Loucy (cell line): ENCODE measurements at regions not wholly inside any gene's neighbourhood (a gene's known extent, or its start where the extent isn't known, plus 50 kb on each side); places are given as distances from the start of the nearest gene placed in this dataset.
A peak's percentile ranks its signal among the peaks of the same experiment; 100 is the strongest.

Experiments
- H2AFZ ChIP-seq: fragments of 200-600 bp; sonication (generic); 2 replicates; pipeline ENCODE4 v1.6.0; 2016; ENCODE audit warnings: antibody characterized with exemption, mild to moderate bottlenecking, low read length, moderate library complexity
- H3F3A ChIP-seq: fragments of 200-600 bp; 2 replicates; pipeline ENCODE4 v1.6.0; 2016; ENCODE audit warnings: antibody characterized with exemption, low read depth, mild to moderate bottlenecking
- H3K27me3 ChIP-seq: fragments of 200-600 bp; sonication (generic); 2 replicates; pipeline ENCODE4 v1.6.1; 2014; ENCODE audit warnings: low read length, mild to moderate bottlenecking; ENCODE audit not compliant: insufficient read depth, poor library complexity, severe bottlenecking
- H3K36me3 ChIP-seq: fragments of 200-600 bp; sonication (generic); 2 replicates; pipeline ENCODE4 v1.6.1; 2016; ENCODE audit warnings: low read length; ENCODE audit not compliant: insufficient read depth
- H3K4me1 ChIP-seq: fragments of 200-600 bp; sonication (generic); 2 replicates; pipeline ENCODE4 v1.5.1; 2014; ENCODE audit warnings: low read length, mild to moderate bottlenecking; ENCODE audit not compliant: insufficient read depth, poor library complexity, severe bottlenecking
- H3K4me2 ChIP-seq: fragments of 200-600 bp; sonication (generic); 2 replicates; pipeline ENCODE4 v1.6.0; 2014; ENCODE audit warnings: antibody characterized with exemption, low read length, low read depth, mild to moderate bottlenecking; ENCODE audit not compliant: poor library complexity, severe bottlenecking
- H3K4me3 ChIP-seq: fragments of 200-600 bp; sonication (generic); 2 replicates; pipeline ENCODE4 v1.5.1; 2014; ENCODE audit warnings: low read length, mild to moderate bottlenecking, mixed read lengths; ENCODE audit not compliant: poor library complexity, severe bottlenecking
- H3K79me2 ChIP-seq: fragments of 200-600 bp; sonication (generic); 2 replicates; pipeline ENCODE4 v1.6.1; 2014; ENCODE audit warnings: low read length; ENCODE audit not compliant: insufficient read depth
- H3K9ac ChIP-seq: fragments of 200-600 bp; sonication (generic); 2 replicates; pipeline ENCODE4 v1.6.0; 2014; ENCODE audit warnings: mild to moderate bottlenecking, low read depth, low read length, moderate library complexity; ENCODE audit not compliant: poor library complexity, severe bottlenecking
- H3K9me2 ChIP-seq: fragments of 200-600 bp; sonication (generic); replicated peaks from 2 replicates; pipeline ENCODE4 v1.6.1; 2016; ENCODE audit warnings: low read depth, low read length, mixed read lengths
- H3K9me3 ChIP-seq: fragments of 200-600 bp; sonication (generic); 2 replicates; pipeline ENCODE4 v1.6.1; 2014; ENCODE audit warnings: mild to moderate bottlenecking, antibody characterized with exemption, low read length, low read depth; ENCODE audit not compliant: insufficient read depth
- H4K20me1 ChIP-seq: fragments of 200-600 bp; sonication (generic); 2 replicates; pipeline ENCODE4 v1.6.0; 2014; ENCODE audit warnings: antibody characterized with exemption, low read length, mild to moderate bottlenecking; ENCODE audit not compliant: insufficient read depth, poor library complexity, severe bottlenecking
- CTCF ChIP-seq: fragments of 200-600 bp; sonication (generic); conservative IDR thresholded peaks from 2 replicates; pipeline ENCODE4 v1.5.1; 2014; ENCODE audit warnings: mild to moderate bottlenecking, antibody characterized with exemption, low read length
- EZH2phosphoT487 ChIP-seq: fragments of 200-600 bp; IDR thresholded peaks from 2 replicates; pipeline ENCODE4 v1.6.1; 2018; ENCODE audit warnings: antibody characterized with exemption, mild to moderate bottlenecking, moderate library complexity, borderline replicate concordance

GRCh38 chr1:235011064-235011598 lies 117.5 kb downstream of the TOMM20 start:
- Histone ChIP-seq H3K79me2 (no peaks in the 10 kb centered on the region), H3K9me2 (no peaks in the 10 kb centered on the region), H3K4me2 (peak overlapping the region; percentile 91), H2AFZ (0 out of 2 replicates have a peak overlapping the region, but pooled peaks have one; percentile 15), H4K20me1 (no peaks in the 10 kb centered on the region), H3K27me3 (no peaks in the 10 kb centered on the region), H3K4me1 (peaks cover 56% of the 10 kb centered on the region), H3K36me3 (no peaks in the 10 kb centered on the region), H3K9me3 (0 out of 2 replicates have a peak, but pooled peaks cover 5% of the 10 kb centered on the region), H3K9ac (peak overlapping the region; percentile 79), H3F3A (peaks cover 17% of the 10 kb centered on the region), H3K4me3 (peak overlapping the region; percentile 72)
- no peak for TF ChIP-seq CTCF
- no peak for TF ChIP-seq EZH2phosphoT487

GRCh38 chr1:235009561-235010306 lies 118.9 kb downstream of the TOMM20 start:
- Histone ChIP-seq H3K9me3 (0 out of 2 replicates have a peak, but pooled peaks cover 5% of the 10 kb centered on the region), H3K4me2 (no peak overlapping the region), H4K20me1 (no peaks in the 10 kb centered on the region), H3K4me1 (peaks cover 48% of the 10 kb centered on the region), H3K4me3 (no peak overlapping the region), H2AFZ (no peak overlapping the region), H3K9me2 (no peaks in the 10 kb centered on the region), H3K9ac (peak overlapping the region; percentile 9), H3F3A (peaks cover 17% of the 10 kb centered on the region), H3K27me3 (no peaks in the 10 kb centered on the region), H3K36me3 (no peaks in the 10 kb centered on the region), H3K79me2 (no peaks in the 10 kb centered on the region)
- no peak for TF ChIP-seq CTCF
- TF ChIP-seq EZH2phosphoT487: no peak

- Histone ChIP-seq H4K20me1 (no peaks in the 10 kb centered on the region), H3K4me3 (no peak overlapping the region), H3K36me3 (no peaks in the 10 kb centered on the region), H3K27me3 (no peaks in the 10 kb centered on the region), H3K9me3 (0 out of 2 replicates have a peak, but pooled peaks cover 5% of the 10 kb centered on the region), H3K9me2 (no peaks in the 10 kb centered on the region), H3K4me2 (no peak overlapping the region), H3F3A (peaks cover 17% of the 10 kb centered on the region), H2AFZ (no peak overlapping the region), H3K79me2 (no peaks in the 10 kb centered on the region), H3K4me1 (peaks cover 43% of the 10 kb centered on the region), H3K9ac (no peak overlapping the region)
- TF ChIP-seq CTCF (no peak), EZH2phosphoT487 (no peak)
These were observed 119.6 kb downstream of the TOMM20 start for GRCh38 chr1:235009074-235009473.
